Stomach smooth muscle (tissue), 2 donors: ENCODE measurements at regions not wholly inside any gene's neighbourhood (a gene's known extent, or its start where the extent isn't known, plus 50 kb on each side); places are given as distances from the start of the nearest gene placed in this dataset.

Experiments used
- H3K27ac ChIP-seq: one replicate; pipeline ENCODE4 v1.7.0; 2013; ENCODE audit warnings: mild to moderate bottlenecking, low read length, inconsistent platforms
- H3K27me3 ChIP-seq, 2 donors: one replicate each; pipeline ENCODE4 v1.7.0; 2013; ENCODE audit warnings: low read length in 2 of 2; ENCODE audit not compliant: insufficient read depth in 2 of 2, control insufficient read depth in 1 of 2
- H3K36me3 ChIP-seq, 2 donors: one replicate each; pipeline ENCODE4 v1.7.0; 2013; ENCODE audit warnings: low read length in 2 of 2; ENCODE audit not compliant: control insufficient read depth in 2 of 2, insufficient read depth in 2 of 2
- H3K4me1 ChIP-seq: one replicate; pipeline ENCODE4 v1.7.0; 2013; ENCODE audit warnings: low read length; ENCODE audit not compliant: control insufficient read depth, insufficient read depth
- H3K4me3 ChIP-seq, 2 donors: one replicate each; pipeline ENCODE4 v1.7.0; 2013; ENCODE audit warnings: low read length in 2 of 2
- H3K9ac ChIP-seq, 2 donors: one replicate each; pipeline ENCODE4 v1.7.0; 2013; ENCODE audit warnings: low read length in 2 of 2, mild to moderate bottlenecking in 1 of 2
- H3K9me3 ChIP-seq, 2 donors: one replicate each; pipeline ENCODE4 v1.7.0; 2013; ENCODE audit warnings: low read length in 2 of 2; ENCODE audit not compliant: control insufficient read depth in 2 of 2
- donor health status: healthy.
- donor health status: Pancreatic carcinoma.

- Histone ChIP-seq H3K4me3 (no peak overlapping the region), H3K4me1 (peaks cover 4% of the 10 kb centered on the region), H3K27me3 (no peaks in the 10 kb centered on the region), H3K27ac (no peak overlapping the region), H3K9me3 (no peaks in the 10 kb centered on the region), H3K9ac (no peak overlapping the region), H3K36me3 (no peaks in the 10 kb centered on the region)
Measured at GRCh38 chr6:43901733-43902230, 131.8 kb downstream of the VEGFA start.

DNA sequence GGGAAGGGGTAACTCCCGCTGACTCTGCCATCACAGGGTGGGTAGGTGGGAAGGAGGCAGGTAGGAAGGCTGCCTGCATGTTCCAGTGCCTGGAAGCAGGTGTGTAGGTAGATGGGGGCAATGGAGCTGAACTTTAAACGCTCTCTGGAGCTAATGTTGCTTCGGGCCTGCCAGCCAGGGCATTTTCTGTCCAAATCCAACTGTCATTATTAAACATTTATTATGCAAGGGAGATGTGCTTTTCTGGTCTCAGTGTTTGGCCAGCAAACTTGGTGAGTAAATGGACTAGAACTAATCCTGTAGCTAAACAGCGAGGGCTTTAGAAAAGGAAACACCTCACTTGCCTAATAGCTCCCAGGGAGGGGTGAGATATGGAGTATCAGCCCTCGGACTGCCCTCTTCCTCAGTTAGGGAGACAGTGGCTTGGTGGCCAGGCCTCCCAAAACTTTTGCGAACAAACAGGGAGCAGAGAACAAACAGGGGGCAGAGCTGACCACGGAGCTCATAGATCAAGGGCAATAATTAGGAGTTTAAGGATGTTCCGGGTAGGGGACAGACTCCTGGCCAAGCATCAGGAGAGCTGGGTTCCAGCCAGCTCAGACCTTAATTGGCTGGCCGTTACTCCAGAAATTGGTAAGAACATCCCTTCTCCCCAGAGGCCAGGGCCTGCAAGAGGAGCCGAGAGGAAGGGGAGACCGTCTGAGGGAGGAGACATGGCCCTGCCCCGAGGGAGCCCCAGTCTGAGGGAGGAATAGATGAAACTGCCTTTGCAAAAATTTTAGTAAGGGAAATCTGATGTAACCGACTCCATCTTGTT lies 131.1 kb downstream of the VEGFA start:
- H3K27ac ChIP-seq: no peak overlapping the region
- no peak overlapping the region for H3K4me3 ChIP-seq
- no peaks in the 10 kb centered on the region for H3K9me3 ChIP-seq
- H3K27me3 ChIP-seq: no peaks in the 10 kb centered on the region
- H3K36me3 ChIP-seq: no peaks in the 10 kb centered on the region
- H3K4me1 ChIP-seq: peaks cover 4% of the 10 kb centered on the region
- no peak overlapping the region for H3K9ac ChIP-seq

DNA sequence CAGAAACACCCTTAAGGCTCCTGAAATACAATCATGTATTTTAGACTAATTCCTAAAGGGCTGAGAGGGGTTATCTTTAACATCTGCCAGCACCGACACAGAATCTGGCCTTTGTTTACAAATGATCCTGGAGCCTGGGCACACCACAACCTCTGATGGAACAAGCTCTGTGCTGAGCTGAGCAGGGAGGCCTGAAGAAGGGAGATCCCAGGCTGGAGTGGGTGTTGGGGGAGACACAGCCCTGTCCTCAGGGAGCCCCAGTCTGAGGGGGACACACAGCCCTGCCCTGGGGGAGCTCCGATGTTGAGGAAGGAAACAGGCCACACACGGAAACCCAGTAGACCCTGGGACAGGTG lies 130.5 kb downstream of the VEGFA start:
- Histone ChIP-seq H3K9ac (no peak overlapping the region), H3K4me1 (peaks cover 4% of the 10 kb centered on the region), H3K27ac (no peak overlapping the region), H3K9me3 (no peaks in the 10 kb centered on the region), H3K36me3 (no peaks in the 10 kb centered on the region), H3K4me3 (no peak overlapping the region), H3K27me3 (no peaks in the 10 kb centered on the region)

DNA sequence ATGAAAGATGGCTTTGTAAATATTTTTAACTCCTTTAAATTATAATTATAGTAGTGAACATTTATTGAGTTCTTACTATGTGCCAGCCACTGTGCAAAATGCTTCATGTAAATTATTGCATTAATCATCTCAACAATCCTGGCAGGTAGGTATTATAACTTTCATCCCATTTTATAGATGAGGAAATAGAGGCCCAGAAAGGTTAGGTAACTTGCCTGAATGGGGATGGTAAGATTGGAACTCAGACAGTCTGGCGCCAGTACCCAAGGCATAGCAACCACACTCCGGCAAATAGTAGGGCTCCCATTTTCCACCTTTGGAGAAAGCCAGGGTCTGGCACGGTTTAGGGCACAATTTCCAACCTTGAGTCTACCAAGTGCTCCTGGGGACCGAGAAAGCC lies 129.8 kb downstream of the VEGFA start:
- Histone ChIP-seq H3K4me1 (peaks cover 4% of the 10 kb centered on the region), H3K9me3 (no peaks in the 10 kb centered on the region), H3K36me3 (no peaks in the 10 kb centered on the region), H3K27ac (no peak overlapping the region), H3K27me3 (no peaks in the 10 kb centered on the region), H3K9ac (no peak overlapping the region), H3K4me3 (no peak overlapping the region)

DNA sequence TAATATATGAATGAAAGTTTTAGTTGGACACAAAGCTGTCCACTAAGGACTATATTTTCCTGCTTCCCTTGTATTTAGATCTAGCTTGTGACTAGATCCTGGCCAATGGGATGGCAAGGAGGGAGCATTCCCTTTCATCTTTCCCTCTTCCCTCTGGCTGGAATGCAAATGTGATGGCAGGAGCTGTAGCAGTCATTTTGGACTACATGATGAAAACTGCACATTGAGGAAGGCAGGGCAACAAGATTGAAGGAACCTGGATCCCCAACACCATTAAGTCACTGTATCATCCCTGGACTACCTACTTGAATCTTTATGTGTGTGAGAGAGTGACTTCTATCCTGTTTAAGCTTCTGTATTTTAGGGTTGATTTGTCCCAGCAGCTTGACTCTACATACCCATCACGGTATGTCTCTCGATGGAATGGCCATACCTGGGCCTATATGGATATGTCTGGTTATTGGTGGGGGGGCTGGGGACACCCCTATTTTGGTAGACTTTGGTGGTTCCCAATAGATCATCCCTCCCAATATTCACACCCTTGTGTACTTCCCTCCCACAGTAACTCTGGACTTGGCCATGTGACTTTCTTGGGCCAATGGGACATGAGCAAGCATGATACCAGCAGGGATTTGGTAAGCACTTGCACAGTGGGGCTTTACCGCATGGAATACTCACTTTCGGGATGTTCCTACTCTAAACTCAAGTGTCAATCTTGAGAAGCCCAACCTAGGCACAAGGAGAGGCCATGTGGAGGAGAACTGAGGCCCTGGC lies 128.5 kb downstream of the VEGFA start:
- Histone ChIP-seq H3K9me3 (no peaks in the 10 kb centered on the region), H3K4me1 (peaks cover 4% of the 10 kb centered on the region), H3K36me3 (no peaks in the 10 kb centered on the region), H3K27ac (no peak overlapping the region), H3K4me3 (no peak overlapping the region), H3K9ac (no peak overlapping the region), H3K27me3 (no peaks in the 10 kb centered on the region)

GRCh38 chr6:43897571-43898302 lies 127.7 kb downstream of the VEGFA start:
- Histone ChIP-seq H3K36me3 (no peaks in the 10 kb centered on the region), H3K9ac (no peak overlapping the region), H3K27ac (no peak overlapping the region), H3K9me3 (no peaks in the 10 kb centered on the region), H3K27me3 (no peaks in the 10 kb centered on the region), H3K4me1 (peaks cover 4% of the 10 kb centered on the region), H3K4me3 (no peak overlapping the region)

DNA sequence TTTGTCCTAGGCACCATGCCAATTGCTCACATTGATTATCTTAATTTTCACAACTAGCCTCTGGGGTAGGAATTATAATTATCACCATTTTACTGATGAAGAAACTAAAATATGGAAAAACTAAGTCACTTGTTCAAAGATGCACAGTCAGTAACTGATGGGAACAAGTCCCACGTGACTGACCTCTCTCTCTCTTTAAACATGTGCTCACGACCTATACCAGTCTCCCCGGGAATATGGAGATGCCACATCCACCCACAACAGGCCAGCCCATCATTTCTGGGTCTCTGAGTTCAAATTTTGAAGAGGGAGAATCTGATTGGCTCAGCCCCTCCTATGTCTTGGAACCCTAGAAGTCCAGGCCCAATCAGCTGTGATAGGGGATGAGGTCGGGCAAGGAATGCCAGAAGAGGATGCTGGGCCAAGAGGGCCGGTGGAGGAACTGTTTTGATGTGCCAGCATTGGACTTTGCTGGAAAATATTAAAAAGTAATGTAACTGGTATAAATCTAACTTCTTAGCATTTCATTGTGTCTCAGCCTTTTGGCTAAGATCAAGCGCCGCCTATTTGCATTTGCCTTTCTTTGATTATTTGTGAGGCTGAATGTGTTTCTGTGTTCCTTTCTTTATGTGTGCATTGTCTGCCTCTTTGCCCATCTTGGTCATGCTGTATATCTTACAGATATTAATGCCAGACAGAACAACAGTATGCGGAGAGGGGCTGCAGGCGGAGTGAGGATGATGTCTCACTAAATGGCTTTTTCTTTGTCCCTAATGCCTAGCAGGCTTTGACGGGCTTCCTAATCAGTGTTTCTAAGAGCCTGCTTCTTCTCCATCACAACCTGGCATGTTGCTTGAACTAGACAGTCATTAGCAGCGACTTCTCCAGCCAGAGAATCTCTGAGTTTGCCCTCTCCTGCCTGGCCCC lies 126.6 kb downstream of the VEGFA start:
- H3K9me3 ChIP-seq: no peaks in the 10 kb centered on the region
- H3K9ac ChIP-seq: no peak overlapping the region
- H3K27me3 ChIP-seq: no peaks in the 10 kb centered on the region
- H3K4me3 ChIP-seq: no peak overlapping the region
- H3K4me1 ChIP-seq: peaks cover 4% of the 10 kb centered on the region
- H3K27ac ChIP-seq: no peak overlapping the region
- H3K36me3 ChIP-seq: no peaks in the 10 kb centered on the region

GRCh38 chr6:43895656-43896328 lies 125.8 kb downstream of the VEGFA start:
- no peaks in the 10 kb centered on the region for H3K9me3 ChIP-seq

GRCh38 chr6:43893073-43893472 lies 123.1 kb downstream of the VEGFA start:
- H3K27ac ChIP-seq: no peak overlapping the region
- no peaks in the 10 kb centered on the region for H3K9me3 ChIP-seq
- H3K27me3 ChIP-seq: no peaks in the 10 kb centered on the region
- no peaks in the 10 kb centered on the region for H3K36me3 ChIP-seq
- H3K4me3 ChIP-seq: no peak overlapping the region
- H3K9ac ChIP-seq: no peak overlapping the region
- no peaks in the 10 kb centered on the region for H3K4me1 ChIP-seq

More at GRCh38 chr6:43895656-43896328, 125.8 kb downstream of the VEGFA start:
- H3K4me3 ChIP-seq: no peak overlapping the region
- H3K4me1 ChIP-seq: peaks cover 3% of the 10 kb centered on the region
- H3K36me3 ChIP-seq: no peaks in the 10 kb centered on the region
- no peak overlapping the region for H3K9ac ChIP-seq
- no peak overlapping the region for H3K27ac ChIP-seq
- H3K27me3 ChIP-seq: no peaks in the 10 kb centered on the region
